Muscle layer of duodenum (tissue), 2 donors: ENCODE measurements at regions not wholly inside any gene's neighbourhood (a gene's known extent, or its start where the extent isn't known, plus 50 kb on each side); places are given as distances from the start of the nearest gene placed in this dataset.

Source experiments
- H3K27ac ChIP-seq: one replicate; pipeline ENCODE4 v1.7.0; 2013; ENCODE audit warnings: mild to moderate bottlenecking, low read length
- H3K27me3 ChIP-seq: one replicate; pipeline ENCODE4 v1.7.0; 2013; ENCODE audit warnings: low read depth, mild to moderate bottlenecking, control low read depth, low read length
- H3K36me3 ChIP-seq, 2 donors: one replicate each; pipeline ENCODE4 v1.7.0; 2013; ENCODE audit warnings: low read length in 2 of 2, control low read depth in 1 of 2, mild to moderate bottlenecking in 1 of 2; ENCODE audit not compliant: insufficient read depth in 2 of 2, control insufficient read depth in 1 of 2
- H3K4me1 ChIP-seq, 2 donors: one replicate each; pipeline ENCODE4 v1.7.0; 2013; ENCODE audit warnings: low read length in 2 of 2, mild to moderate bottlenecking in 2 of 2, control low read depth in 1 of 2, moderate library complexity in 1 of 2; ENCODE audit not compliant: insufficient read depth in 2 of 2, control insufficient read depth in 1 of 2
- H3K4me3 ChIP-seq, 2 donors: one replicate each; pipeline ENCODE4 v1.7.0; 2013; ENCODE audit warnings: low read length in 2 of 2, low read depth in 1 of 2, mild to moderate bottlenecking in 1 of 2
- H3K9me3 ChIP-seq, 2 donors: one replicate each; pipeline ENCODE4 v1.7.0; 2013; ENCODE audit warnings: low read length in 2 of 2, control low read depth in 1 of 2, mild to moderate bottlenecking in 1 of 2; ENCODE audit not compliant: control insufficient read depth in 1 of 2
- donor health status: healthy.

GRCh38 chr2:152962446-152962845 lies 244.0 kb downstream of the ARL6IP6 start:
- Histone ChIP-seq H3K36me3 (no peaks in the 10 kb centered on the region), H3K9me3 (no peaks in the 10 kb centered on the region), H3K4me3 (no peak overlapping the region), H3K27me3 (no peaks in the 10 kb centered on the region), H3K4me1 (no peaks in the 10 kb centered on the region), H3K27ac (no peak overlapping the region)

DNA sequence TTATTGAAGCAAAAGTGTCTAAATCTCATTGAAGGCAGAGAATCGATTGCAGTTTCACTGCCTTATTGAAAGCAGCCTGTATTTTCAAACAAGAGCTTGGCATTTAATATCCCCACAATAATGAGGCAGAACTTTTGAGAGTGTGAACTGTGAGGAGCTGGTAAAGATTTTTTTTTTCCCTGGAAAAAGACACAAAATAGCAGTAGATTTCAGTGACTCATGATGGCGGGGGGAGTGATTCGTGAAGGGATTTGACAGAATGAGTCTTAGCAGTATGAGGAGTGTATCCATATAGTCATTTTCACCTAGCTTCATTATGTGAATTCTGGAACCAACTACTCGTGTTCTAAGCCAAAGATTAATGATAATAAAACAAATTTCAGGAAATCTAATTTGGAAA lies 242.9 kb downstream of the ARL6IP6 start:
- no peak overlapping the region for H3K4me3 ChIP-seq
- H3K9me3 ChIP-seq: no peaks in the 10 kb centered on the region
- H3K4me1 ChIP-seq: no peaks in the 10 kb centered on the region
- no peaks in the 10 kb centered on the region for H3K36me3 ChIP-seq
- H3K27ac ChIP-seq: no peak overlapping the region
- no peaks in the 10 kb centered on the region for H3K27me3 ChIP-seq

GRCh38 chr2:152950126-152950525 lies 231.7 kb downstream of the ARL6IP6 start:
- Histone ChIP-seq H3K4me1 (no peaks in the 10 kb centered on the region), H3K9me3 (no peaks in the 10 kb centered on the region), H3K4me3 (no peak overlapping the region), H3K27ac (no peak overlapping the region), H3K36me3 (no peaks in the 10 kb centered on the region), H3K27me3 (no peaks in the 10 kb centered on the region)

GRCh38 chr2:152944099-152944498 lies 225.7 kb downstream of the ARL6IP6 start:
- H3K27ac ChIP-seq: no peak overlapping the region
- no peaks in the 10 kb centered on the region for H3K27me3 ChIP-seq
- no peak overlapping the region for H3K4me3 ChIP-seq
- no peaks in the 10 kb centered on the region for H3K4me1 ChIP-seq
- no peaks in the 10 kb centered on the region for H3K36me3 ChIP-seq
- H3K9me3 ChIP-seq: peaks cover 0 to 5% of the 10 kb centered on the region in 2 donors

DNA sequence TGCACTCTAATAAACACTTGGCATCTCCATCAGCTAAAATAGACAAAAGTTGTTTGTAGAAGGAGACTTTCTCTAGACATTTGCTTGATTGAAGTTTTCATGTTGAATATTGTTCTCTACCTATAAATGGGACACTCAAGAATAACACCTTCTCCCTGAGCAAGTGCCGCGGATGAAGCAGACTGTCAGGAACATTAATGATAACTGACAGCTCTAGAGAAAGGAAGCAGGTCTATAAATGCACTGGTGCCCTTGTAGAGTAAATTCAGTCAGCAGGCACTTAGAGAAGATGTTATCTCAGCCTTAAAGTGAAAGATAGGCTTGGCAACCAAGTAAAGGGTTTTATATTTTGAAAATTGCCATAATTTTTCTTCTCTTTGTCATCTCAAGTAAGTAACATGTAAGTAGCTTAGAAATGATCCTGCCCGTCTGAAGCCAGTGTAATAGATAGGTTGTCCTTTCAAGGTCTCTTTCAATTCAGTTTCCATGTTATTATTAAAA lies 224.6 kb downstream of the ARL6IP6 start:
- Histone ChIP-seq H3K27me3 (no peaks in the 10 kb centered on the region), H3K9me3 (peaks cover 0 to 5% of the 10 kb centered on the region in 2 donors), H3K4me3 (no peak overlapping the region), H3K4me1 (no peaks in the 10 kb centered on the region), H3K36me3 (no peaks in the 10 kb centered on the region), H3K27ac (no peak overlapping the region)

DNA sequence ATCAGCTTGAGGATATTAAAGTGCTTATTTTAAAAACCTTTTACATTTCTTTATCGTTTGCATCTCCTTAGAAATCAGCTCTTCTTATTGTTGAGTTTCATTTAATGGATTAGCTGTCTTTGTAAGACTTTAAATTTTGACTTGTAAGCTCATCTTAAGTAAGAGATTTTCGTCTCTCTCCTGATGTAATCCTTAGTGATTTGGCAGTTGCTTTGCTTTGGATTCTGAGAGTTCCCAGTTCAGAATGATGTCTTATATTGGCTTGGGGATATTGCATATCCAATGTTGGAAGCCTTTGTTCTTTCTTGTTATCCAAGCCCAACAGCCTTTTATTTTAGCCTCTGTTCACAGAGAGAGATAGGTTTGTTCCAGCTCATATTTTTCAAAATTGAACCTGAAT lies 212.1 kb downstream of the ARL6IP6 start:
- H3K27ac ChIP-seq: no peak overlapping the region
- no peaks in the 10 kb centered on the region for H3K27me3 ChIP-seq
- no peaks in the 10 kb centered on the region for H3K9me3 ChIP-seq
- no peaks in the 10 kb centered on the region for H3K36me3 ChIP-seq
- no peaks in the 10 kb centered on the region for H3K4me1 ChIP-seq
- H3K4me3 ChIP-seq: no peak overlapping the region

DNA sequence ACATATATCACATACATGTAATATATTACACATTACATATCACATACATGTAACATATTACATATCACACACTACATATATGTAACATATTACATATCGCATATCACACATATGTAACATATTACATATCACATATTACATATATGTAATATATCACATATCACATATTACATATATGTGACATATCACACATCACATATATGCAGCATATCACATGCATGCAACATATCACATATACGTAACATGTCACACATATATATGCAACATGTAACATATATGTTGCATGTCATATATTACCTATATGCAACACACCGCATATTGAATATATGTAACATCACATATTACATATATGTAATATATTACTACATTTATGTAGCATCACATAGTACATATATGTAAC lies 211.2 kb downstream of the ARL6IP6 start:
- no peak overlapping the region for H3K27ac ChIP-seq
- no peak overlapping the region for H3K4me3 ChIP-seq
- no peaks in the 10 kb centered on the region for H3K9me3 ChIP-seq
- H3K36me3 ChIP-seq: no peaks in the 10 kb centered on the region
- H3K4me1 ChIP-seq: no peaks in the 10 kb centered on the region
- no peaks in the 10 kb centered on the region for H3K27me3 ChIP-seq

- Histone ChIP-seq H3K4me3 (no peak overlapping the region), H3K4me1 (no peaks in the 10 kb centered on the region), H3K9me3 (no peaks in the 10 kb centered on the region), H3K36me3 (no peaks in the 10 kb centered on the region), H3K27ac (no peak overlapping the region), H3K27me3 (no peaks in the 10 kb centered on the region)
Measured at GRCh38 chr2:152925547-152926448, 207.4 kb downstream of the ARL6IP6 start.

DNA sequence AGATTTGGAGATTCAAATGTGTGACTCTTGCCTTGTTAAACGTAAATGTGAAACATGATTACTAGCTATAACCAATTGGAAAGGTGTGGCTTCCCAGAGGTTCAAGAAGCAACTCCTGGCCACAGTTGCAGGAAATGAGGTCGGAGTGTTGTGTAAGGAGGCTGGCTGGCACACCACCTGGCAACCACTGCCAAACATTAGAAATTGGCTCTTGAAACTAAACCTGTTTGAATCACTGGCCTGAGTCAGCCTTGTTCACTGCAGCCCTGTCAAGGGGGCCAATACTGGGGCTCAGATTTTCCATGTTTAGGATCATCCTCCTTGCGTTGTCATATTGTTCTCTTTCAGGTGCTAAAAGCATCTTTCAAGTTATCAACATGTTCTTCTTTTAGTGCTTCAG lies 206.3 kb downstream of the ARL6IP6 start:
- no peaks in the 10 kb centered on the region for H3K27me3 ChIP-seq
- H3K27ac ChIP-seq: no peak overlapping the region
- H3K9me3 ChIP-seq: no peaks in the 10 kb centered on the region
- H3K4me1 ChIP-seq: no peaks in the 10 kb centered on the region
- H3K4me3 ChIP-seq: no peak overlapping the region
- H3K36me3 ChIP-seq: no peaks in the 10 kb centered on the region

- Histone ChIP-seq H3K4me3 (no peak overlapping the region), H3K9me3 (no peaks in the 10 kb centered on the region), H3K36me3 (no peaks in the 10 kb centered on the region), H3K4me1 (no peaks in the 10 kb centered on the region), H3K27ac (no peak overlapping the region), H3K27me3 (no peaks in the 10 kb centered on the region)
Measured at GRCh38 chr2:152924219-152924618, 205.8 kb downstream of the ARL6IP6 start.

GRCh38 chr2:152920846-152921245 lies 202.4 kb downstream of the ARL6IP6 start:
- Histone ChIP-seq H3K9me3 (no peaks in the 10 kb centered on the region), H3K4me3 (no peak overlapping the region)

DNA sequence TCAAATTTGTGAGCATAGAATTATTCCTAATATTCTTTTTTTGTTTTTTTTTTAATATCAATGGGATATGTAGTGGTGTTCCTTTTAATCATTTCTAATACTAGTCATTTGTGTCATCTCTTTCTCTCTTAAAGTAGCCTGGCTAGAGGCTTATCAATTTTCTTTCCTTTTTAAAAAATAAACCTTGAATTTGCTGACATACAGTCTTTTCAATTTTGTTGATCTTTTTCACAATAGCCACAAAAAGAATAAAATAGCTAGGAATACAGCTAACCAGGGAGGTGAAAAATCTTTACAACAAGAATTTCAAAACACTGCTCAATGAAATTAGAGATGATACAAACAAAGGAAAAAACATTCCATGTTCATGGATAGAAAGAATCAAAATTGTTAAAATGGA lies 192.6 kb downstream of the ARL6IP6 start:
- no peaks in the 10 kb centered on the region for H3K36me3 ChIP-seq
- H3K27me3 ChIP-seq: no peaks in the 10 kb centered on the region
- H3K9me3 ChIP-seq: no peaks in the 10 kb centered on the region
- H3K27ac ChIP-seq: no peak overlapping the region
- no peaks in the 10 kb centered on the region for H3K4me1 ChIP-seq
- no peak overlapping the region for H3K4me3 ChIP-seq

More at GRCh38 chr2:152920846-152921245, 202.4 kb downstream of the ARL6IP6 start:
- no peaks in the 10 kb centered on the region for H3K36me3 ChIP-seq
- H3K4me1 ChIP-seq: no peaks in the 10 kb centered on the region
- H3K27ac ChIP-seq: no peak overlapping the region
- no peaks in the 10 kb centered on the region for H3K27me3 ChIP-seq
